Left hindlimb (tissue), 1 donor: ENCODE measurements at regions not wholly inside any gene's neighbourhood (a gene's known extent, or its start where the extent isn't known, plus 50 kb on each side); places are given as distances from the start of the nearest gene placed in this dataset.
"Not testable (repeated sequence)": the region's sequence is repeated elsewhere in the genome, so short reads cannot be mapped to it uniquely, and the experiment has no call there.

Experiments
- DNase-seq: peaks from one replicate; pipeline ENCODE4 v3.0.0-alpha.2; 2018

DNA sequence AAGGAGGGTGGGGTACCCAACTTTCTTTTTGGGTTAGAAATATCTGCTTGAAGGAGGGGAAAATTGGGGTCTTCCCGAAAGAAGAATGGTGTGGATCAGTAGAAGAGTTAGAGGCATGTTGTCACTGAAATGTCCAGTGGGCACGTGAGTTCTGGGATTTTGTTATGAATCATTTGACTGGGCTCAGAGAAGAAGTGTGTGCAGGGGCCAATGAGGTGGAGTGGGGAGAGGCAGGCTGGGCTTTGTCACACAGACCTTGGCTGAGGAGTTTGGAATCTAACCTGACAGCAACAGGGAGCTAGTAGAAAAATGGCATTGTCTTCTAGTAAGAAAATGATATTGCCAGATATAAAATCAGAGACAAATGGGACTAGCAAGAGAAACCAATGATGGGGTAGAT is 436.8 kb downstream of the MFSD1 start:
- no peak for DNase-seq

DNA sequence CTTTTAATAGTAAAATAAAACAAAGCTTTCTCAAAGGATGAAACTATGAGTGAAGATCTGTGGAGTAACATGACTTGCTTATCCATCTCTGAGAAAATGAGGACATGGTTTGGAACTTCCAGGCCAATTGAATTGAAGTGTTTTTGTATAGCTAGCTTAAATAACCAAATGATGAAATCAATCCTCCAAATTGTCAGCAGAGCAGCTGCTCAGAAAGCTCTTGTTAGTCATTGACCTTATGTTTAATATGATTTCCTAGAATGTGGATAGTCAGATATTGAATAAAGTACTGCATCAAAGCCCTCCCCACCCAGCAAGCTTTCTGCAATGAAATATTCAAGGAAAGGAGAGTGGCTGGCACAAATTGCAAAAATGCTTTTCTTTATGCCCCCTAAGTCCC is 437.2 kb downstream of the MFSD1 start:
- DNase-seq = no peak

DNA sequence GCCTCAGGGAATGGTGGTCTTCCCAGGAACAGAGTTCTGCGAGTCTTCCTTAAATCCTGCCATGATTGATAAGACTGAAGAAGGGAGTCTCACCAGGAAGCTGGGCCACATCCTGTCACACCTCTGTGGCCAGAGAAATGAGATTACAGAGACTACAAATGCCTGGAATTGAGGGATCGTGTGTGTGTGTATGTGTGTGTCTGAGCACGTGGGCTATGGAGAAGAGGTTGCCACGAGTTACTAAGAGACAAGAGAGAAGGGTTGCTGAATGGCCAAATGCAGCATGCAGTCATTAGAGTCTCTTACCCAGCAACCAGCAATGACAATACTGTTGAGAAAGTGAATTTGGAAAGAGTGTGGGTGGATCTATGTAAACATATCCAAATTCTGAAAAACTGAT is 443.1 kb downstream of the MFSD1 start:
- DNase-seq = no peak

DNA sequence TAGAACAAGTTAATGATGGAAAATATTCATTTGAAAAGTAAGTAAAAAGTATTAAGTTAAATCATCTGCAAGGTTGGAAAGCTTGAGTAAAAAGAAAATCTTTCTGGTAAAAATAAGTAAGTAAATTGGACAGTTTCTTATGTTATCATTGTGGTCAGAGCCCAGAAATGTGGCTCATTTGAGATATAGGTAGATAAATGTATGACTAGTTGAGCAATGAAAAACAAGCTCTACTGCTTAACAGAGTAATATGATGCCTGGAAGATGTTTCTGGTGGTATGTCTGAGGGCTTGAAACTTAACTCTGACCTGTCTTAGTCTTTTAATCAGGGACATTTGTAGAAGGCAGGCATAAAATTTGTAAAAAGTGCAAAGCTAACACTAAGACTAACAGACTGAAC is 444.0 kb downstream of the MFSD1 start:
- DNase-seq = no peak

DNA sequence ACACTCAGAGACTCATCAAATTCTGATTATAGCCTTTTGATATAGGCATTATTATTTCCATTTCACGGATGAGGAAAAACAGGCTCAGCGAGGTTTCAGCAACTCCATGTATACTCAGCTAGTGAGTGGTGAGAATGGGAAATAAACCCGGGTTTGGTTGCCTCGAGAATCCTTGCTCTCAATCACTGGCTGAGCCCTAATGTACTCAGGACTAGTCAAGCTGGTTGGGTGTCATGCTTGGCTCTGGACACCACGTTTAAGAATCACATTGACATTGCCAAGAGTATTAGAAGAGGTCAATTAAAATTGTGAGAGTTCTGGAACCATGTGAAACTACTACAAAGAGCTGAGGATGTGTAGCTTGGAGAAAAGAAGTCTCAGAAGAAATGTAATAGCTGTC is 444.5 kb downstream of the MFSD1 start:
- no peak for DNase-seq

DNA sequence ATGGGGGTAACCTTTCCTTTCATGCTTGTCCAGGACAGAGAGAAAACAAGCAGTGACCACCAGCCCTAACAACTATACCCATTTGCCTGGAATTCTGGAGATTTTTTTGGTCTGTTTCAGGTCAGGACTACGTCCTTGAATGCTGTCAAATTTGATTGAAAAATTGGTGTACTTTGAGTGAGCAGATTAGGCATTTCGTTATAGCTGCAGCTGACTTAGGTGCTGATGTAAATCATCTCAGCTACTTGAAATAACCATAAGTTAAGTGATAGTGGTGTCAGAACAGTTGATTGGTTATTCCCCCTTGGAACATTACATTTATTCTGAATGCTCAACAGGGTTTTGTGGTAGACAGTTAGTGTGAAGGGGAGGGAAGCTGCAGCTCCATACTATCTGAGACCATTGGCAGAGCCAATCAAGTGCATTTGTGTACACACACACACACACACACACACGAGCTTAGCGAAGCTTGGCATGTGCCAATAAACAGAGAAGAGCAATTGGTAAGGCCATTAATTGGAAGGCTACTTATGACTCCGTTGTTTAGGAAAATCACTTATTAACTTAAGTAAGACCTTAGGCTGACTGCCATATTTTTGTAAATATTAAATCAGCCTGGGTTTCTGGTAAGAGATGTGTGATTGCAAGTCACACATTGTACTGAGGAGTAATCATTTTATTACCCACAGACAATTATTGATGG is 447.8 kb downstream of the MFSD1 start:
- no peak for DNase-seq

DNA sequence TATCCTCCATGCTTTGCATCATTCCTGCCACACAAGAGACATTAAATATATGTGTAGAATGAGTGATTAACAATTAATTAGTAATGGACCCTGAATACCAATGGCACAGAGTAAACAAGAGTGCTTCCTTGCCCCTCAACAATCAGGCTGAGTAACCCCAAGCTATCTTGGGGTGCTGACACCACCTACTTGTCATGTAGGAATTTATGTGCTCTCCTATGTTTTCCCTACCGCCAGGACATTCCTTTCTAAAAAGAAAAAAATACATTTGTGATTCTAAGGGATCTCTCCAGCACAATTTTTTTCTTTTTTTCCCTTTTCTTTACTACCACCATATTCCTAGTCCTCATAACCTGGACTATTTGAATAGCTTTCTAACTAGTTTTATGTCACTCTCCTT is 449.1 kb downstream of the MFSD1 start:
- DNase-seq = no peak

DNA sequence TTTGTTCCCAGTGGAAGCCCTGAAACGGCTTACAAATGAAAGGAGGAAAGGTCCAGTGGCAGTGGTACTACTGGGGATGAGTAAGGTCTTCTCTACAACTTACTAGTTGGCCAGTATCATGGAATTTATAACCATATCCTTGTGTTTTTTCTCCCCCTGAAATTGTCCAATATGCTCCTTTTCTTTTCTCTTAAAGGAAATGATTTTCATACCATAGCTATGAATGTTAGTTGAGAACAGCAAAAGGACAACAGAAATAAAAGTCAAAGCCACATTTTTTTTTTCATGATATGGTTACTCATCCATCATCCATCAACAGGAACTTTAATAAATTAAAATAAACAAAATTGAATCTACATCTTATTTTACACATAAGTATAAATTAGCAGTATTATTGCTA is 450.4 kb downstream of the MFSD1 start:
- DNase-seq = no peak

DNA sequence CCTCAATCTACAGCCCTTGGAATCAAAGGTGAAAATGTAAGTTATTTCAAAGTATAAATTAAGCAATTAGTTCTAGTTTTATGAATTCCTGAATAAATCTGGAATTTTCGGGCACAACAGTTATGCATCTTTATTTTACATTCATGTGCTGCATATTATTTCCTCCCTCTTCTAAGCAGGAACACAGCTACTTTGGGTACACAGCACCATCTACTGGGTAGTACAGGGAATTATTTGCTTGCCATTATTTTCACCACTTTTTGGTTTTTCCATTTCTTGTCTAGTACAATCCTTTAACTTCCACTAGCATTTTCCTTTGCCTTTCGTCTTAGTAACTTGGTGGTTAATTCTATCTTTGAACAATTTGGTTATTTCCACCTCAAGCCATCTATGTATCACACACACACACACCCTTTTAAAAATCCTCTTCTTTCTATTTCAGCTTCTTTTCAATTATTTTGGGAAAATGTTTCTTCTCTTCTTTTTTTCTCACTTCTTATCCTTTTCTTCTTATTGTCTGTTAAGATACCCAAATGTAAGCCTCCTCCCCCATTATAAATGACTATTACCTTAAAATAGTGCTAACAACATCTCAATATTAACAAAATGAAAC is 451.0 kb downstream of the MFSD1 start:
- DNase-seq = no peak

DNA sequence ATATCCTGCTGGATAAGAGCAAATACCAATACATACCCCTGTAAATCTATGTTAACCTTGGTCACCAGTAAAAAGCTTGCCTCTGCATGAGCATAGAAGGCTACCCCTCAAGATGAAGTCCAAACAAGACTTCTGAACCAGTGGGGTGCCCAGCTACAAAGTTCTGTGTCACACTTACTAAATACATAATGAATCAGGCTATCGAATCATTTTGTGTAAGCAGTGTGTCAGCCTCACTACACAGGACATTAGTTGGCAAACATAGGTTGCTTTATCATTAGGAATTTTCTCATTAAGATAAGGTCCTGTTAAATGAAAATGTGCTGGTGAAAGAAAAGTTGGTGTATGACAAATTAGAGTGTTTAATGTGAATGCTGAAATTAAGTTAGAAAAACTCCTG is 452.0 kb downstream of the MFSD1 start:
- no peak for DNase-seq

DNA sequence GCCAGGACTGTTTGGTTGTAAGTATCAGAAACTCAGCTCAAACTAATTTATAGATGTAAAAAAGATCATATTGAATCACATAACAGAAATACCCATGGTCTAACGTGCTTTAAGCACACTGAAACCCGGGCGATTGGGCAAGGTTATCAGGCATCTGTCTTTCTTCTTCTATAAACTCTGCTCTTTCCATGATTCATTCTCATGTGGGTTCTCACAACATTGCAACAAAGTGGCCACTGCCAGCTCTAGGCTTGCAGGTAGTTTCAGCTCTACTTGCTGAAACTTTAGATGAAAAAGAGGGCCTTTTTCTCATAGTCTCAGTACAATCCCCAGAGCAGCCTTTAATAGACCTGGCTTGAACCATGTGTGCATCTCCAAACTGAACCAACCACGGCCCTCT is 456.1 kb downstream of the MFSD1 start:
- DNase-seq = no peak

DNA sequence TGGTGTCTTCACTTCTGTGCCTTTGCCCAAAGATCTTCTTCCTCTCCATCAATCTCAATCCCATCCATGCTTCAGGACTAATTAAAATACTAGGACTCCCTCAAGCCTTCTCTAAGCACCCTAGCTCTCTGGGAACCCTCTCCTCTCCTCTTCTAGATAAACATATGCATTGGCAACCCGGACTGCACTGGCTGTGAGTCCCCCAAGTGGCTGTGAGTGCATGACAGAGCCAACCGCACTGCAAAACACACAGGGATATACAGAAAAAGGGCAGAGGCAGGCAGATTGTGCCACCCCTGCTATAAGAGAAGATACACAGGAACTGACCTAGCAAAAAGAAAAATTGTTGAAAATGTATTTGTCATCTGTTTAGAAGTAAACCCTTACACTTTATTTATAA is 457.1 kb downstream of the MFSD1 start:
- DNase-seq = no peak

DNA sequence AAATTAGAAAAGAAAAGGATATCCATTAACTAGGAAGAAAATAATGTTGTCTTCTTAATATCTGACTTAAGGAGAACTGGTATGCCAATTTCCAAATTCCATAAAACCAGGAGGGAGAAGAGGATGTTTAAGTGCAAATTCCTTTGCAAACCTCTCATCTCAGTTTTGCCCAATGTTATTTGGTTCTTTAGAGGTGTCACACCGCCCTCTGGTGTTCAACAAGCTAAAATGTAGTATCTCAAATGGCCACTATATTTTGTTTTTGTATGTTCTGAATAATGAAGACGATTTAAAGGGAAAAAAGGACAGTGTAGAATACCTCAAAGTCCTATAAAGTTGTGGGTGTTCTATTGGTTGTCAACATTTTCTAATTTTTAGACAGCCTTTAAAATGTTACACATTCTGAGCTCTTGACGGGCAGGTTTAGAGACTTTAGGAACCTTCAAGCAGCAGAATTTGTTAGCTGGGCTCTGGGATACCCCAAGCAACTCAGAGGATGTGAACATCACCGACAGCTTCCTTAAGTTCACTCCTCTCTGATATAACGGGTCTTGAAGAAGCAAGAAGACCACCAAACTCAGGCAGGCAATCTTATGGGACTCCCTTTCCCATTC is 458.3 kb downstream of the MFSD1 start:
- no peak for DNase-seq

DNA sequence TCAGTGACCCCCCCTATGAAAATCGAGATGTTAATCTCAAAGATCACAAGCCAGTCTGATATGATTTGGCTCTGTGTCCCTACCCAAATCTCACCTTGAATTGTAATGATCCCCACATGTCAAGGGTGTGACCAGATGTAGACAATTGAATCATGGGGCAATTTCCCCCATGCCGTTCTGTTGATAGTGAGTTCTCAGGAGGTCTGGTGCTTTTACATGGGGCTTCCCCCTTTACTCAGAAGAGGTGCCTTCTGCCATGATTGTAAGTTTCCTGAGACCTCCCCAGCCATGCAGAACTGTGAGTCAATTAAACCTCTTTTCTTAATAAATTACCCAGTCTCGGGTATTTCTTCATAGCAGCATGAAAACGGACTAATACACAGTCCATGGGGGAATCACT is 459.5 kb downstream of the MFSD1 start:
- DNase-seq = not testable (repeated sequence)

DNA sequence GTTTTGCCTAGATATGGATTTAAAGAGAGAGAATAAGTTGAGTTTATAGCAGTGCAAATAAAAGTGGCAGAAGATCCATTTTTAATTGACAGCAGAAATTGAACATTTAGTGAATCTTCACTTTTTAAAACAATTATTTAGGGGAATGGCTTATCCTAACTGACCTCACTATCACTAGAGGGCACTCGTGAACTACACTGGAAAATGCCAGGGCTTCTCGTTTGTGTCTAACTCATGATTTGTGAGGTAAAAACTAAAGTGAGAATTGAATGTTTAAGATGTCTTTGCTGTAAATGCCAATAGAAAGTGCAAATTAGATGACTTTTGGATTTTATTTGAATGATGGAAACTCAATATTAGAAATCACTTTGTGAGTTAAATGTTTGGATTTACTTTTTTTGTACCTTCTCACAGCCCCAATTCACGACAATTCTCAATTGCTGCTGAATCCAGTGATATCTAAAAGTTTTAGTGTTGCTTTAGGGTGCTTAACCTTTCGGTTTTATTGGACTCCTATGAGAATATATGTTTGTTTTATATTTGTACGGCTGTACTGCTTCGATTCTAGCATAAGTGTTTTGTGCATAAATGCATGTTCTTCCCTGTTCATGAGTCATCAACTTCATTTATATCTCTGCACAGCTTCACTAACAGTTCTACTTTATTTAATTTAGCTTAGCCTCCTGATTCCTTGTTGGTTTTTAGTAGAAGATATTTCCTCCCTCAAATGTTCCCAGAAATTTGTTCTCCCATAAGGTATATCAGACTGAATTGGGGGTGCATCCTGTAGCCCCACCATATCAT is 462.1 kb downstream of the MFSD1 start:
- DNase-seq = no peak

DNA sequence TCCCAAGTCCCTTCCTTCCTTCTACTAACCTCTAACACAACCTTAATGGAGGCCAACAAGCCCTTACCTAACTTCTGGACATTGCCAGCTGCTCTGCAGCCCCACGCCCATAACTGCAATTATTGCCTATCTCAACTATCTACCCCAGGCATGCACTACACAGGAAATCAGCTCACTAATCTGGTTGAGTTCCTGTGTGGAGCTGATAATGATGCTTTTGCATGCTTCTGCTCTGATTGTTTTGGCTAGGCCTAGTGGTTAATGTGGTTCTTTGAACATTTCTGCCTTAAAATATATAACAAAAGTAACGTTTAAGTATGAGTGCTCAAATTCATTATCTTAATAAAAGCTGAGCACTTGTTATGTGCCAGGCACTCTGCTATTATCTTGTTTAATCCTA is 463.9 kb downstream of the MFSD1 start:
- no peak for DNase-seq

DNA sequence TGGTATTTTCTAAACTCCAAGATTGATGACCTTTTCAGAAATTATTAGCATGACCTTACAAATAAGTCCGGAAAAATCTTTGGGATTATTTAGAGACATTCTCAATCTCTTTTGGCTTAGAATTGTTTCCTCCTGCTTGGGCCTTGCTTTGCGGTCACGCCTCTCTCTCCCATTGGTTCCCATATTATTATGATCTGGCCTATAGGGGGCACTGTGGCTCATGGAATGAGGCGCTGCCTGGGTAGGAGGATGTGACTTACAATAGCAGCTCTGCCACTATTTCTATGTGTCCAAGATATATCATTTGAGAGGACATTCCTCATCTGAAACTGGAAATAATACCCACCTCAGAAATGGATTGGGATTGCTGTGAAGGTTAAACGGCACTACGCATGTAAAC is 464.9 kb downstream of the MFSD1 start:
- no peak for DNase-seq

DNA sequence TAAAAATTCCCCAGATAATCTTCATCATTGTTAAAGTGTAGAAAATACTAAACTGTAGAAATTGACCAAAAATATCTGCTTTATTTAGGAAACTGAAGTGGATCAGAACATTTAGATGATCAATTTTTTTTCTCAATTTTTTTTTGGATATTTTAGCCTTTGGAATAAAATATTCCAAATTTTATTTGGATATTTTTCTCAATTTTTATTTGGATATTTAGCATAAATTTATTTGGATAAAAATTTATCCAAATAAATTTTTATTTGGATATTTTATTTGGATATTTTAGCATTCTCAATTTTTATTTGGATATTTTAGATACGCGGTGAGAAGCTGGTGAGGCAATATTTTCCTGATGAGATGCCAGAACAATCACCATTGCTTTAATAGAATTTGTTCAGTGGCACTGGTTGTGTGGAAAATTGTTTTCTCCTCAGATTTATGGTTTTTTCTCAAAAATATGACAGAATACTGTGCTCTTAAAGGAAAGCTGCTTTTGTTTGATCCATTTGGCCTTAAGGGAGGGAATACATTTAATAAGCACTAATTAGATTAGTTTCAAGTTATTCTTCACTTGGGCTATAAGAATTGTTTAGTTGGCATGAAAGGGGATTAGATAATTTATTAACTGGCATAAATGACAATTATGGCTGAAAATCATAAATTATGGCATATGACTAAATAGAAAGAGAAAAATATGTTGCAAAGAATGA is 470.1 kb downstream of the MFSD1 start:
- DNase-seq = no peak

DNA sequence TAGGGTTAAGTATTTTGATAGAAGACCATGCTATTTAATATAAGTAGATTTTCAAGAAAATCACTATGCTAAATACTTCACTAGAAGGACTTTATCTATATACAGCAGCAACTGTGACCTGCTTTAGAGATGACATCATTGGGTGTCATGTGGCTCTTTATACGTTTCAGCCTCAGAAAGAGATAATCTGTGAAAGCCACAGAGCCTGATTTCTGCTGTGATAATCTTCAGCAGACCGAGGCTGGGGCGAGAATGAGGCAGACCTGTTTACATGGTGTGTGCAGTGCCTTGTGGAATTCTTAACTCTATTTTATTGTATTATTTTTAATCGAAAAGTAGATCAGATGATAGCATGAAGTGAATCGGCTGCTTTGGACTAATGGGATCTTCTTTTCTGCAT is 471.2 kb downstream of the MFSD1 start:
- DNase-seq = no peak

DNA sequence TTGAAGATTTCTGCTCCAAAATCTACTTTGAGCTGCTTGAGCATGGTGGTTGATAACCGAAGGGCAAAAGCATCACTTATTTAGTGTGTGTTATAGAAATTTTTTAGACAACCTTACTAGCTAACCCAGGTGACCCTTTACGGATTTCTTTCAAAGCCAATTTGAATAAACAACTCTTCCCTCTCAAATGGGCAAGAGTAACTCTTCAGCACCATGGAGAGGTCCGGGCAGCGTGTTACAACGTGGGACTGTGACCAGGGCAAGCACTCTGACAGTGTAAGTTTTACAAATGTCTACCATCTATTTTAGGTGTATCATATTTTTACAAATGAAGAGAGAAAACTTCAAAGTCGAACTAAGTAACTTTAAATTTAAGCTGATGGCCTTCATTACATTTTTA is 471.8 kb downstream of the MFSD1 start:
- DNase-seq = peak; percentile 34

DNA sequence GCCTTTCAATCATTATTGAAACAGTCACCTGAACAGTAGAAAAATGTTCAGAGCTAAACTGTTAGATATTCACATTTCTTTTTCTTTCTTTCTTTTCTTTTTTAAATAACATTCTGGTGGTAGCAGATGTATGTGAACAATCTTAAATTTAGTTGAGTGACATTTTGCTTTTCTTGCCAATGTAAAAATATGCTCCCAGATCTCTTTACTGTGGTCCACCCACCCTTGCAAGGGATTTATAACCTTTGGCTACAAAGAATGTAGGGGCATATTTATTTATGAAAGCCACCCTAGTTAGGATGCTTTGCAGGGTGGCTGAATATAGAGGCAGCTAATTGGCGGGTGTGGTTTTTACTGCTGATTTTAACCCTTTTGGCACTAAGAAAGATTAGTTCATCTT is 473.9 kb downstream of the MFSD1 start:
- DNase-seq = no peak

DNA sequence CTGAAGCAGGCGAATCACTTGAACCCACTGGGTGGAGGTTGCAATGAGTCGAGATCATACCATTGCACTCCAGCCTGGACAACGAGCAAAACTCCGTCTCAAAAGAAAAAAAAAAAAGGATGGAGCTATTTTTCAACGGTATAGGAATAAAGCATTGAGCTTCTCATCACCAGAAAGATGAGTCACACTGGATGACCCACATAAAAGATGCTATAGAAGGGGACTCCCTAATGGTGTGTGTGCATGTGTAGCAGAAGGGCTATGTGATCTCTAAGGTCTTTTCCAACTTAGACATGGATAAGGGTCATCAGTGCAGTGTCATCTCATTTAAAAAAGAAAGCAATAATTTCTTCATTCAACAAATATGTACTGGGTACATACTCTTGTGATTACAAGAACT is 476.0 kb downstream of the MFSD1 start:
- no peak for DNase-seq
